NCI-H69 (cell line): ENCODE measurements at regions not wholly inside any gene's neighbourhood (a gene's known extent, or its start where the extent isn't known, plus 50 kb on each side); places are given as distances from the start of the nearest gene placed in this dataset.
"Not testable (repeated sequence)": the region's sequence is repeated elsewhere in the genome, so short reads cannot be mapped to it uniquely, and the experiment has no call there.

Source experiments
- DNase-seq: peaks from one replicate; lab custom pipeline; 2025; lab: John Stamatoyannopoulos, UW

- DNase-seq, result no peak
These were observed 231.0 kb upstream of the GYPA start for GRCh38 chr4:144371485-144371884.

GRCh38 chr4:144374065-144374464 lies 233.5 kb upstream of the GYPA start:
- no peak for DNase-seq

DNA sequence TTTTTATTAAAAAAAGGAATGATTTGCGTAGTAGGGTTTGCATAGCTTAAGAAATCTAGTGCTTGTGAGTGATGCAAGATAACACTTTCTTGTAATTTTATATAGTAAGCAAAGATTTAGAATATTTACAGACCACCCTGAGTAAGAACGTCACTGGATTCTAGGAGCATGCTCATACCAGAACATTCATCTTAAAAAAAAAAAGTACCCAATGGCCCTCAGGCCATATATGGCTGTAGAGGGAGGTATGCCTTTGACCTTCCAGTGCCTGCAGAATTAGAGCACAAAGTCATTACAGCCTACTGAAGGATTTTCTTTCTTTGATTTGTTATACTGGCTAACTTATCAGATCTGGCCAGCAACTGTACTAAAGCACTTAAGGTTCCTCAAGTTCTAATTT lies 236.3 kb upstream of the GYPA start:
- DNase-seq, result no peak

DNA sequence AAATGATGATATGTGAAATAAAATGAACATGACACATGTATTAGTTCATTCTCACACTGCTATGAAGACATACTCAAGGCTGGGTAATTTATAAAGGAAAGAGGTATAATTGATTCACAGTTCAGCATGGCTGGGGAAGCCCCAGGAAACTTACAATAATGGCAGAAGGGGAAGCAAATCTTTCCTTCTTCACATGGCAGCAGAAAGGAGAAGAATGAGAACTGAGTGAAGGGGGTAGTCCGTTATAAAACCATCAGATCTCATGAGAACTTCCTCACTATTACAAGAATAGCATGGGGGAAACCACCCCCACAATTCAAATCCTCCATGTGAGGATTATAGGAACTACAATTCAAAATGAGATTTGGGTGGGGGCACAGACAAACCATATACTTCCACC lies 243.9 kb upstream of the GYPA start:
- DNase-seq, result no peak

DNA sequence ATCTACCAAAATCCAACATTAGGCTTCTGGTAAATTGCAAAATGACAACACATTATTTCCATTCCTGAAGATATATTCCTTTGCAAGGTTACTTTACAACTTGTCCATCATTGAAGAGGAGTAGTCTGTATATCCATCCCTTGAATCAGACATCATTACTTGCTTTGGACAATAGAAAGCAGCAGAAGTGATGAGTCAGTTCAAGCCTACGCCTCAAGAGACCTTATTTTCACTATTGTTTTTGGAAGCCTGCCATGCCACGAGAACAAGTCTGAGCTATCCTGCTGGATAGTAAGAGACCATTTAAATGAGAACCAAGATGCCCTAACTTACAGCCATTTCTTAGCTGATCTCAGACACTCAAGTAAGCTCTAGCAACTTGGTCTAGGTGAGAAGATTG lies 246.0 kb upstream of the HHIP start:
- DNase-seq, result peak; percentile 44

DNA sequence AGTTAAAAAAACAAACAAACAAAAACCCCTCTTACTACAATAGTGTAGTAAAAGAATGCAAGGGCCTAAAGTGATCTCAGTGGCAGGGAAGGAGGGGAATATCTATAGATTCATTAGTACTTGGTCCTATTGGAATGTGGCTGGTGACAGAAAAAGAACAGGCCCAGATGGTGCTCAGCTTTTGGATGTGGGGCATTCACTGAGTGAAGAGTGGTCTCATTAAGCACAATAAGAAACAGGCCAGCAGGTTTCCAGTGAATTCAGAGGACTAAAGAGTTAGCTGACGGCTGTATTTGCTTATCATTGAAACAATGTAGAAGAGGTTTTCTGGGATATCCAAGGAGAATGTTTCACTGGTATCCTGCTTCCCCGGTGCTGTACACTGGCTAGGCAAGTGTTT lies 243.8 kb upstream of the HHIP start:
- no peak for DNase-seq

DNA sequence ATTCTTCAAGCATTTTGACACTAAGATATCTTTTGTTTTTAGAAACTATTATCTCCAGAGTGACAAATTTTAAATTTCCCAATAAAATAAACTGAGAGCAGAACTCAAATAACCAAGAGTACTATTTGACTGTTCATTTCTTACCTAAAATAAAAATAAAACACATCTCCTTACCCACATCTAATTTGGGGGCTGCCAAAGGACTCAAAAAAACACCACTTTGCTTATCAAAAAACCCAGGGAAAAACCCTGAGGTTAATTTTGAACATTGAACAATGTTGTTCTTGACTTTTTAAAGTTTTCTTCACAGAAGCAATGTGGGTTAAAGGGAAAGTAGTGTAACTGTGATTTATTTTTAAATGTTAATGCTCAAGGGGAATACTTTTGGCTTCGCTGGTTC lies 243.0 kb upstream of the HHIP start:
- DNase-seq, result no peak

- DNase-seq, result no peak
These were observed 242.1 kb upstream of the HHIP start for GRCh38 chr4:144403893-144404292.

DNA sequence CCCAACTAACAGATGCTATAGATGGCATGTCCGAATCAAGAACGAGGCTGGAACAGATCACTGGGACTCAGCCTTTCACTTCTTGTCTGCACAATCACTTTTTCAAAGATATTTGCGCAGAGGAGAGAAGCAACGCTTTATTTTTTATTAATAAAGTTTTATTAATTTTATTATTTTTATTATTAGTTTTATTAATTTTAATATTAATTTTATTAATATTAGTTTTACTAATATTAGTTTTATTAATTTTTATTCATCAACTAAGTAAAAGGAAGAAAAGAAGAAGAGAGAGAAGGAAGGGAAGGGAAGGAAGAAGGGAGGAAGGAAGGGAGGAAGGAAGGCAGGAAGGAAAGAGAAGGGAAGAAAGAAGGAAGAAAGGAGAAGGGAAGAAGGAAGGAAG lies 236.4 kb upstream of the HHIP start:
- no peak for DNase-seq

DNA sequence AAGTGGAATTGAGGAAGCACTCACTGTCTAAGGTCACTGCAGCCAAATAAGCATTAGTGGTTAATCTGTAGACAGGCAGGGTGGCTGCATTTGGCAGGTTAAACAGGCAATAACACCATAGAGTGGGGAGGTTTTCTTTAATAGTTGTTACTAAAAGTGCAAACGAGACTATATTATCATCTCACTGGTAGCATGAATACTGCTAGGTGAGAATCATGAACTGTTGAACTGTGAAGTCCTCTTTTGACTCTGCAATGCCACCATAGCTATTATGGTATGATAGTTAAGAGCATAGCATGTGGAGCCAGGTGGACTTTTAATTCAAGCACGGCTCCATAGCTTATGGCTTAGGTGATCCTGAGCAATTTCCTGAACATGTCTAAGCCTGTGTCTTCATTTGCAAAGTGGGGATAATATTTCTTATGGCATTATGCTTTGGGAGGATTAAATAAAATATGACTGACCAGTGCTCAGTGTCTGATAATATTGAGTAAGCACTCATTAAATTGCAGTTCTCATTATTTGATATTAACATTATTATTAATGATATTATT lies 235.6 kb upstream of the HHIP start:
- DNase-seq, result no peak

- no peak for DNase-seq
These were observed 234.8 kb upstream of the HHIP start for GRCh38 chr4:144411119-144411518.

DNA sequence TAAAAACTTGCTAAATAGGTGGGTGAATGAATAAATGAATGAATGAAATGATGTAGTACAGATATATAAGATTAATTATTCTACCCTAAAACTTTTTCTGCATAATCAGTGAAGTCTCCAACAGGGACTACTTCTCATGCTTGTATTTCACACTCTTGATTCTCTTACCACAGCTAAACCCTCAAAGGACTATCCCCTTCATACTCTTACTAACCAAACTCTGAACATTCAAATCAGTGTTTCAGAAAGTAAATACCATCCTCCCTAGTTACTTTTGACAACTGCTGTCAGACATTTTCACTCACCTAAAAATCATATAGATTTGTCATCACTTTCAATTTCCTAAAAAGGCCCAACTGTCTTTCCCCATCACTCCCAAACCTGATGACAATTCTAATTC lies 234.3 kb upstream of the HHIP start:
- DNase-seq, result no peak

DNA sequence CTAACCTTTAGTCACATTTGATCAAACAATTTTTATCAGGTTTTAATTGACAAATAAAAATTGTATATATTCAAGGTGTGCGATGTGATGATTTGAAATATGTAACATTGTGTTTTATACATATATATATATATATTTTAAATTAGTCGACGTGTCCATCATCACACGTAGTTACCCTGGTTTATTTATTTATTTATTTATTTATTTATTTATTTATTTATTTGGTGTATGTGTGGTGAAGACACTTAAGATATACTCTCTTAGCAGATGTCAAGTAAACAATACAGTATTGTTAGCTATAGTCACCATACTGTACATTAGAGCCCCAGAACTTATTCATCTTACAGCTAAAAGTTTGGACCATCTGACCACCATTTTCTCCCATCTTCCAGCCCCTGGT lies 224.9 kb upstream of the HHIP start:
- no peak for DNase-seq

- DNase-seq, result no peak
These were observed 224.0 kb upstream of the HHIP start for GRCh38 chr4:144421839-144422565.

- DNase-seq, result no peak
These were observed 222.0 kb upstream of the HHIP start for GRCh38 chr4:144423930-144424329.

DNA sequence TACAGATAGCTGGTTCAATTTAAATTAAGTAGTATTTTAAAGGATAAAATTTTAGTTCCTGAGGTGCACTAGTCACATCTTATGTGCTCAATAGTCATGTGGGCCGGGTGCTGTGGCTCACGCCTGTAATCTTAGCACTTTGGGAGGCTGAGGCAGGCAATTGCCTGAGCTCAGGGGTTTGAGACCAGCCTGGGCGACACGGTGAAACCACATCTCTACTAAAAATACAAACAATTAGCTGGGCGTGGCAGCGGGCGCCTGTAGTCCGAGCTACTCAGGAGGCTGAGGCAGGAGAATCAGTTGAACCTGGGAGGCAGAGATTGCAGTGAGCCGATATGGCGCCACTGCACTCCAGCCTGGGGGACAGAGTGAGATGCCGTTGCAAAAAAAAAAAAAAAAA lies 219.9 kb upstream of the HHIP start:
- DNase-seq, result not testable (repeated sequence)

DNA sequence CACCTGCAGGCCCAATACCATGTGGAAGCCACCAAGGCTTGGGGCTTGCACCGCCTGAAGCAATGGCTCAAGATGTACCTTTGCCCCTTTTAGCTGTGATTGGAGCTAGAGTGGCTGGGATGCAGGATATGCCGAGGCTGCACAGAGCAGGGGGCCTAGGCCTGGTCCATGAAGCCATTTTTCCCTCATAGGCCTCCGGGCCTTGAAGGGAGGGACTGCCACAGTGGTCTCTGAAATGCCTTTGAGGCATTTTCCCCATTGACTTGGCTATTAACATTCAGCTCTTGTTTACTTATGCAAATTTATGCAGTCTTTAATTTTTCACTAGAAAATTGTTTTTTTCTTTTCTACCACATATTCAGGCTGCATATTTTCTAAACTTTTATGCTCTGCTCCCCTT lies 203.2 kb upstream of the HHIP start:
- DNase-seq, result no peak

DNA sequence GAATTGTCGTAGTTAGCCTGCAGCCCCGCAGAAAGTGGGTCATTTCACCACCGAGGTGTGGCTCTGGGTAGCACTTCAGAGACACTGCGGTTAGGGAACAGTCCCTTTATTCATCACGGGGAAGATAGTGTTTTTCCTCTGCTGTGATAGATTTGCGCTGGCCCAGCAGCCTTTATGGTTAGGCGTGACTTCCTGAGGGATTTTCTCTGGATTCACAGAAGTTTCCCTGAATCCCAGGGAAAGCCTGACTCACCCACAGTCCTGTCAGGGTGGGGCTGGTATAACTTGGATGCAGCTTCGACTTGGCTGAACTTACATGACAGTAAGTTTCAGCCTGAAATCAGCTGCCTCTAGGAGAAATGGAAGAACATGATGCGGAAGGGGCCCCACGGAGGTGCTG lies 196.3 kb upstream of the HHIP start:
- no peak for DNase-seq

DNA sequence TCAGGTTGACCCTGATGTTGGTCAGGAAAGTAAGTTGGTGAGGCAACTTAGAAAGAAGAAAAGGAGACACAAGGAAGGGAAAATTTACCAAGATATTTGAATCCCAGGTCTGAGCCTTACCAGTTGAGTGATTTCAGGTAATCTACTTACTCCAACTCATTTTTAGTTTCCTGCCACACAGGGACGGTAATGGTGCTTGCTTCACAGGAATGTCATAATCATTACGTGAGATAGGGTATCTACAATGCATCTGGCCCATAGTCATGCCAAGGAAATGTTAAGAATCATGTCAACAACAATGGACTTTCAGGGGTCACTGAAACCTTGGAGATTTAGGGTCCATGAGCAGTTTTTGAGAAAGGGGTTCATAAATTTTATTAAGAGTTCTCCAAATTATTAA lies 195.4 kb upstream of the HHIP start:
- DNase-seq, result no peak

- no peak for DNase-seq
These were observed 194.0 kb upstream of the HHIP start for GRCh38 chr4:144451766-144452450.

DNA sequence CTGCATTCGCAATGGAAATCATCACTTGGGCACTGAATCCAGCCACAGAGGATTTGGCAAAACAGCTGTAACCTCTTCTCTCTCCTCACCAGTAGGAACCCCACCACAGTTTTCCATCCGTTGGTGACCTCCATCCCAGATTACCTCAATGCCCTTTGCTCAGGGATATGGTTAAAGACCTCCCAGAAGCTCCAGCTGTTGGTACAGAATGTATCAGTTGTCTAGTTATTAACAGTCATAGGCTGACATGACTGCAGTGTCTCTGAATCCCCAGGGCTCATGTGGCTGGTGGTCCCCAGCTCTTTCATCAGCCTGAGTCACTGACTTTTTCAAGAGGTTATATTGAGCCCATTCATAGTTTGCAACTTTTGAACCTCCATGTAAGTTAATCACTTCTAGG lies 189.8 kb upstream of the HHIP start:
- DNase-seq, result no peak

- DNase-seq, result no peak
These were observed 184.1 kb upstream of the HHIP start for GRCh38 chr4:144461906-144462305.

GRCh38 chr4:144463236-144463635 lies 182.7 kb upstream of the HHIP start:
- DNase-seq, result no peak

- DNase-seq, result no peak
These were observed 182.1 kb upstream of the HHIP start for GRCh38 chr4:144463896-144464295.
